GM13977 (cell line): ENCODE measurements at regions not wholly inside any gene's neighbourhood (a gene's known extent, or its start where the extent isn't known, plus 50 kb on each side); places are given as distances from the start of the nearest gene placed in this dataset.
"Not testable (repeated sequence)": the region's sequence is repeated elsewhere in the genome, so short reads cannot be mapped to it uniquely, and the experiment has no call there.

Experiments
- DNase-seq: peaks from one replicate; pipeline ENCODE4 v3.0.0; 2012; ENCODE audit warnings: low spot score
- CTCF ChIP-seq: IDR thresholded peaks from 2 replicates; pipeline ENCODE4 v1.5.1; 2012; ENCODE audit warnings: mild to moderate bottlenecking, control low read depth; ENCODE audit not compliant: insufficient read depth; ENCODE audit errors: extremely low read depth, missing control alignments
- in situ Hi-C: fragments of 300-500 bp; cut with MboI; formaldehyde crosslinking; loops from one replicate; pipeline ENCODE4 v1.12.0; 2022; ENCODE audit warnings: low sequenced_read_pairs, low pct_unique_long_range_greater_than_20kb, mixed read lengths, inconsistent platforms; ENCODE audit not compliant: unreplicated experiment

- DNase-seq, result no peak
- no peak for TF ChIP-seq CTCF
- in situ Hi-C loops, result no loop called here
These were observed 78.3 kb downstream of the BTBD3 start for GRCh38 chr20:11995805-11996567.

- DNase-seq, in situ Hi-C loops: not testable (repeated sequence)
These were observed 87.1 kb downstream of the BTBD3 start for GRCh38 chr20:12004776-12005175.

GRCh38 chr20:12012241-12013222 is 94.8 kb downstream of the BTBD3 start:
- peak; percentile 85 for TF ChIP-seq CTCF
- peak; percentile 59 for DNase-seq
- in situ Hi-C loops, result no loop called here

GRCh38 chr20:12014276-12014675 is 96.6 kb downstream of the BTBD3 start:
- in situ Hi-C loops, result no loop called here
- no peak for DNase-seq
- no peak for TF ChIP-seq CTCF

- in situ Hi-C loops, result no loop called here
- no peak for DNase-seq
- TF ChIP-seq CTCF, result no peak
These were observed 97.0 kb downstream of the BTBD3 start for GRCh38 chr20:12014736-12015135.

DNA sequence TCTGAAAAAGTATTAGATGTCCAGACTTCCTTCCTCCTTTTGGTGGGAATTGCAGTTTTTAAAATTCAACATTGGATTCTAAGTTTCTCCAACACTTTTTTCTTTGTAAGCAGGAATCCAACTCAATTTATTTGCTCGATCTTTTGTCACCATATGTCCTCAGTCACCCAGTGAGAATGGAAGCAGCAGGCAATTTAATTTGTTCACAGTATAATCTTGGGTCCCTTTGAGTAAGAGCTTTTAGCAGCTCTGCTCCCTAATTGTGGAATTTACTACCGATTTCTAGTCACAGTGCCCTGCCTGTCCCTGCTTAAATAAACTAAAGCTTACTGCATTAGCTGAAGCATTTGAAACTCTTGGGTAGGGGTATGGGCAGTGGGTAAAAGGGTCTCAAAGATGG is 98.6 kb downstream of the BTBD3 start:
- no peak for DNase-seq
- in situ Hi-C loops, result no loop called here
- TF ChIP-seq CTCF, result no peak

GRCh38 chr20:12019715-12020114 is 102.0 kb downstream of the BTBD3 start:
- no peak for DNase-seq
- in situ Hi-C loops, result no loop called here
- TF ChIP-seq CTCF, result no peak
